B cell (primary cell): ENCODE measurements at regions not wholly inside any gene's neighbourhood (a gene's known extent, or its start where the extent isn't known, plus 50 kb on each side); places are given as distances from the start of the nearest gene placed in this dataset.

Source experiments
- CTCF ChIP-seq: fragments of 200-600 bp; IDR thresholded peaks from one replicate; pipeline ENCODE4 v1.8.0; 2022; ENCODE audit warnings: antibody characterized with exemption, mild to moderate bottlenecking
- EZH2 ChIP-seq: IDR thresholded peaks from 2 replicates; pipeline ENCODE4 v1.6.1; 2012; ENCODE audit warnings: borderline replicate concordance, low read depth, mild to moderate bottlenecking, moderate library complexity, low read length; ENCODE audit not compliant: insufficient read depth, poor library complexity, severe bottlenecking

- TF ChIP-seq EZH2 (no peak), CTCF (no peak)
Observed at GRCh38 chr6:40799296-40800140, 212.4 kb upstream of the LRFN2 start.
